OCI-LY3 (cell line): ENCODE measurements at regions not wholly inside any gene's neighbourhood (a gene's known extent, or its start where the extent isn't known, plus 50 kb on each side); places are given as distances from the start of the nearest gene placed in this dataset.

ENCODE experiments used
- CTCF ChIP-seq: fragments of 200-600, 300-600 bp; sonication (generic); IDR thresholded peaks from 2 replicates; pipeline ENCODE4 v1.5.1; 2014; ENCODE audit warnings: antibody characterized with exemption, low read length, low read depth
- EZH2phosphoT487 ChIP-seq: fragments of 200-600 bp; shearing (Covaris generic); IDR thresholded peaks from 2 replicates; pipeline ENCODE4 v1.6.1; 2018; ENCODE audit warnings: antibody characterized with exemption, mixed run types, low read depth

GRCh38 chr20:60653111-60653845 lies 598.8 kb upstream of the CDH4 start:
- TF ChIP-seq CTCF: no peak
- TF ChIP-seq EZH2phosphoT487: no peak
